Endodermal cell (in vitro differentiated cells): ENCODE measurements at regions not wholly inside any gene's neighbourhood (a gene's known extent, or its start where the extent isn't known, plus 50 kb on each side); places are given as distances from the start of the nearest gene placed in this dataset.

Experiments used
- DNase-seq: peaks from one replicate; pipeline ENCODE4 v3.0.0-alpha.2; 2017
- H3K27ac ChIP-seq: 2 replicates; pipeline ENCODE4 v1.5.1; 2013; ENCODE audit warnings: mild to moderate bottlenecking, low read depth, low read length, moderate library complexity
- H3K27me3 ChIP-seq: 2 replicates; pipeline ENCODE4 v1.6.1; 2013; ENCODE audit warnings: mild to moderate bottlenecking, low read length, moderate library complexity; ENCODE audit not compliant: insufficient read depth, control insufficient read depth, poor library complexity, severe bottlenecking
- H3K36me3 ChIP-seq: 2 replicates; pipeline ENCODE4 v1.7.0; 2013; ENCODE audit warnings: mild to moderate bottlenecking, low read length, moderate library complexity; ENCODE audit not compliant: control insufficient read depth, insufficient read depth
- H3K4me1 ChIP-seq: one replicate; pipeline ENCODE4 v1.7.0; 2013; ENCODE audit warnings: low read length; ENCODE audit not compliant: control insufficient read depth, insufficient read depth
- H3K4me3 ChIP-seq: 2 replicates; pipeline ENCODE4 v1.5.1; 2013; ENCODE audit warnings: mild to moderate bottlenecking, low read length, moderate library complexity
- H3K9ac ChIP-seq: 2 replicates; pipeline ENCODE4 v1.6.1; 2013; ENCODE audit warnings: mild to moderate bottlenecking, low read length, moderate library complexity; ENCODE audit not compliant: poor library complexity, severe bottlenecking; ENCODE audit errors: extremely low read depth
- H3K9me3 ChIP-seq: 2 replicates; pipeline ENCODE4 v1.6.1; 2013; ENCODE audit warnings: mild to moderate bottlenecking, low read length, moderate library complexity; ENCODE audit not compliant: control insufficient read depth
- H3K27ac Mint-ChIP-seq: 2 replicates; pipeline ENCODE4 v1.8.0; 2020; ENCODE audit warnings: mixed read lengths
- H3K27me3 Mint-ChIP-seq: 2 replicates; pipeline ENCODE4 v1.8.0; 2021; ENCODE audit warnings: mild to moderate bottlenecking, mixed read lengths; ENCODE audit not compliant: insufficient read depth
- H3K36me3 Mint-ChIP-seq: 2 replicates; pipeline ENCODE4 v1.8.0; 2020; ENCODE audit warnings: low read depth, mixed read lengths
- H3K4me1 Mint-ChIP-seq: 2 replicates; pipeline ENCODE4 v1.8.0; 2020; ENCODE audit warnings: mixed read lengths
- H3K4me3 Mint-ChIP-seq: 2 replicates; pipeline ENCODE4 v1.8.0; 2020; ENCODE audit warnings: mild to moderate bottlenecking, moderate library complexity, mixed read lengths
- H3K9me3 Mint-ChIP-seq: 2 replicates; pipeline ENCODE4 v1.8.0; 2020; ENCODE audit warnings: mild to moderate bottlenecking, mixed read lengths
- CTCF ChIP-seq: fragments of 200-600 bp; sonication (generic); conservative IDR thresholded peaks from 2 replicates; pipeline ENCODE4 v1.5.0; 2021; ENCODE audit warnings: antibody characterized with exemption, mild to moderate bottlenecking
- WGBS, 2 experiments: methylation state at CpG; one replicate each; pipeline versions ENCODE4 v1.1.5 to v1.1.7; 2013; ENCODE audit warnings: missing lambda C conversion rate in 2 of 2, mixed read lengths in 1 of 2; ENCODE audit not compliant: insufficient coverage in 1 of 2, insufficient read length in 1 of 2; 5-methylcytosine and 5-hydroxymethylcytosine counted together

- H3K4me1 Mint-ChIP-seq, result peaks cover 3% of the 10 kb centered on the region
- DNase-seq, result no peak
- peak overlapping the region; percentile 65 for H3K27ac Mint-ChIP-seq
- Histone ChIP-seq H3K4me3 (no peak overlapping the region), H3K4me1 (no peaks in the 10 kb centered on the region), H3K36me3 (no peaks in the 10 kb centered on the region), H3K9me3 (no peaks in the 10 kb centered on the region), H3K27ac (no peak overlapping the region), H3K27me3 (no peaks in the 10 kb centered on the region), H3K9ac (no peak overlapping the region)
- H3K27me3 Mint-ChIP-seq, result no peaks in the 10 kb centered on the region
- no peak overlapping the region for H3K4me3 Mint-ChIP-seq
- H3K9me3 Mint-ChIP-seq, result no peaks in the 10 kb centered on the region
- no peaks in the 10 kb centered on the region for H3K36me3 Mint-ChIP-seq
- no peak for TF ChIP-seq CTCF
Observed at GRCh38 chr6:80969439-80969838, 783.0 kb downstream of the TENT5A start.

- H3K4me1 ChIP-seq, result no peaks in the 10 kb centered on the region
- H3K36me3 Mint-ChIP-seq, result no peaks in the 10 kb centered on the region
- no peak for TF ChIP-seq CTCF
- H3K27me3 ChIP-seq, result no peaks in the 10 kb centered on the region
- peak overlapping the region; percentile 34 for H3K27ac ChIP-seq
- H3K27me3 Mint-ChIP-seq, result no peaks in the 10 kb centered on the region
- peak; percentile 61 for DNase-seq
- H3K4me1 Mint-ChIP-seq, result peaks cover 3% of the 10 kb centered on the region
- no peaks in the 10 kb centered on the region for H3K9me3 ChIP-seq
- no peak overlapping the region for H3K4me3 Mint-ChIP-seq
- peak overlapping the region; percentile 72 for H3K27ac Mint-ChIP-seq
- no peak overlapping the region for H3K9ac ChIP-seq
- H3K36me3 ChIP-seq, result no peaks in the 10 kb centered on the region
- H3K4me3 ChIP-seq, result no peak overlapping the region
- WGBS, 2 experiments, result 14 to 62% methylated on average over 1 of the region's 1 CpG
- H3K9me3 Mint-ChIP-seq, result no peaks in the 10 kb centered on the region
Observed at GRCh38 chr6:80967609-80968008, 784.9 kb downstream of the TENT5A start.

- TF ChIP-seq CTCF, result no peak
- H3K4me3 ChIP-seq, result no peak overlapping the region
- no peaks in the 10 kb centered on the region for H3K27me3 ChIP-seq
- H3K36me3 Mint-ChIP-seq, result no peaks in the 10 kb centered on the region
- no peaks in the 10 kb centered on the region for H3K9me3 Mint-ChIP-seq
- H3K27ac ChIP-seq, result no peak overlapping the region
- no peak overlapping the region for H3K27ac Mint-ChIP-seq
- no peak overlapping the region for H3K9ac ChIP-seq
- H3K4me1 ChIP-seq, result peaks cover 4% of the 10 kb centered on the region
- no peak overlapping the region for H3K4me3 Mint-ChIP-seq
- no peaks in the 10 kb centered on the region for H3K27me3 Mint-ChIP-seq
- H3K9me3 ChIP-seq, result no peaks in the 10 kb centered on the region
- no peaks in the 10 kb centered on the region for H3K36me3 ChIP-seq
- no peaks in the 10 kb centered on the region for H3K4me1 Mint-ChIP-seq
- DNase-seq, result no peak
Observed at GRCh38 chr6:80962382-80962781, 790.1 kb downstream of the TENT5A start.
